Right lobe of liver (tissue), 6 donors: ENCODE measurements at regions not wholly inside any gene's neighbourhood (a gene's known extent, or its start where the extent isn't known, plus 50 kb on each side); places are given as distances from the start of the nearest gene placed in this dataset.

Experiments
- ATAC-seq, 4 donors: fragments of 200-7000 bp; cut with Tn5 transposase; one replicate each; pipeline ENCODE4 v1.9.1; 2020; ENCODE audit warnings: mild to moderate bottlenecking in 4 of 4, moderate library complexity in 4 of 4
- DNase-seq, 3 donors: peaks; one replicate each; pipeline ENCODE4 v3.0.0-alpha.2; 2020
- H3K27ac ChIP-seq, 3 donors: fragments of 200-600 bp; one replicate each; pipeline ENCODE4 v1.8.0; 2022
- H3K27me3 ChIP-seq, 2 donors: fragments of 200-600 bp; one replicate each; pipeline ENCODE4 v1.8.0; 2022
- H3K36me3 ChIP-seq, 4 donors: fragments of 200-600 bp; sonication (generic) in 1 of 4; one replicate each; pipeline versions ENCODE4 v1.5.1 to v1.8.0; 2017 to 2022; ENCODE audit warnings: control low read depth in 1 of 4
- H3K4me1 ChIP-seq, 4 donors: fragments of 200-600 bp; sonication (generic) in 1 of 4; one replicate each; pipeline versions ENCODE4 v1.5.1 to v1.8.0; 2017 to 2022; ENCODE audit warnings: control low read depth in 1 of 4
- H3K4me3 ChIP-seq, 3 donors: fragments of 200-600 bp; one replicate each; pipeline ENCODE4 v1.8.0; 2022
- H3K9me3 ChIP-seq, 4 donors: fragments of 200-600 bp; sonication (generic) in 1 of 4; one replicate each; pipeline versions ENCODE4 v1.5.1 to v1.8.0; 2017 to 2022; ENCODE audit warnings: control low read depth in 1 of 4
- POLR2A ChIP-seq: fragments of 450-650 bp; IDR thresholded peaks from one replicate; pipeline ENCODE4 v1.6.1; 2017; ENCODE audit warnings: antibody characterized with exemption, mild to moderate bottlenecking
- WGBS: methylation state at CpG from one replicate; pipeline ENCODE4 v1.1.6; 2018; ENCODE audit warnings: low coverage, low lambda C conversion rate; ENCODE audit not compliant: insufficient coverage; ENCODE audit errors: missing lambda C conversion rate; 5-methylcytosine and 5-hydroxymethylcytosine counted together
- intact Hi-C, 2 donors: fragments of 100-400 bp; cut with DNase I; formaldehyde crosslinking; loops; one replicate each; pipeline versions ENCODE4 v1.11.2 to v1.14.1; 2022
- TF ChIP-seq, protein P1 (sequence below), 4 donors: fragments of 200-600 bp in 3 of 4; fragments of 450-650 bp in 1 of 4; IDR thresholded peaks; one replicate each; pipeline versions ENCODE4 v1.5.1 to v1.8.0; 2016 to 2022; ENCODE audit warnings: antibody characterized with exemption in 4 of 4, mild to moderate bottlenecking in 2 of 4
- donor health status: DM: no; HTN: yes; CAD: no.
- donor health status: DM: no; HTN: no; CAD: no.
- donor health status: DM: no; HTN: no; CAD: no.
- donor health status: DM: no; HTN: yes; CAD: no.
- donor health status: DM: no; HTN: yes; CAD: no.

GRCh38 chr5:74375271-74375670, 265.3 kb downstream of the ENC1 start:
- 58% methylated on average over 2 of the region's 2 CpGs for WGBS
- H3K9me3 ChIP-seq: no peaks in the 10 kb centered on the region
- H3K27me3 ChIP-seq: no peaks in the 10 kb centered on the region
- no peaks in the 10 kb centered on the region for H3K36me3 ChIP-seq
- TF ChIP-seq, protein P1, sequence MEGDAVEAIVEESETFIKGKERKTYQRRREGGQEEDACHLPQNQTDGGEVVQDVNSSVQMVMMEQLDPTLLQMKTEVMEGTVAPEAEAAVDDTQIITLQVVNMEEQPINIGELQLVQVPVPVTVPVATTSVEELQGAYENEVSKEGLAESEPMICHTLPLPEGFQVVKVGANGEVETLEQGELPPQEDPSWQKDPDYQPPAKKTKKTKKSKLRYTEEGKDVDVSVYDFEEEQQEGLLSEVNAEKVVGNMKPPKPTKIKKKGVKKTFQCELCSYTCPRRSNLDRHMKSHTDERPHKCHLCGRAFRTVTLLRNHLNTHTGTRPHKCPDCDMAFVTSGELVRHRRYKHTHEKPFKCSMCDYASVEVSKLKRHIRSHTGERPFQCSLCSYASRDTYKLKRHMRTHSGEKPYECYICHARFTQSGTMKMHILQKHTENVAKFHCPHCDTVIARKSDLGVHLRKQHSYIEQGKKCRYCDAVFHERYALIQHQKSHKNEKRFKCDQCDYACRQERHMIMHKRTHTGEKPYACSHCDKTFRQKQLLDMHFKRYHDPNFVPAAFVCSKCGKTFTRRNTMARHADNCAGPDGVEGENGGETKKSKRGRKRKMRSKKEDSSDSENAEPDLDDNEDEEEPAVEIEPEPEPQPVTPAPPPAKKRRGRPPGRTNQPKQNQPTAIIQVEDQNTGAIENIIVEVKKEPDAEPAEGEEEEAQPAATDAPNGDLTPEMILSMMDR (IDR thresholded peaks at IDR 0.05): no peak
- TF ChIP-seq POLR2A: no peak
- H3K4me3 ChIP-seq: no peak overlapping the region
- ATAC-seq: no peak
- intact Hi-C loops: no loop called here
- H3K27ac ChIP-seq: no peak overlapping the region
- no peak for DNase-seq
- peaks cover 0 to 1% (median 0%) of the 10 kb centered on the region in 4 donors for H3K4me1 ChIP-seq

DNA sequence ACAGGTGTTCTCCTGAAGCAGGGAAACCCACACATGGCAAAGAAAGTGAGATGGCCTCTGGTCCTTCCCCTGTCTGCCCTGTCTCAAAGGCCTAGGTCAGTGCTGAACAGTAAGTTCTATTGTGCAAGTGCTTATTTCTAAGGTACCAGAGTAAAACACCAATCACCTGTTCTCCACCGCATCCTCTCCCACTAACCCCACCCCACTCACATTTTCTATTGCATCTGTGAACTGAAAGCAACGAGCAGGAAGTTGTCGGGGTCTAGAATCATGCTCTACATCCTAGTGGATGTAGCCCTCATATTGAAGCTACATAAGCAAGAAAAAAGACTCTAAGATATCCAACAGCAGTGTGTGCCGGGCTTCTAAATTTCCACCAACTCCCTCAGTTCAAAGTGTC, 265.9 kb downstream of the ENC1 start:
- DNase-seq: no peak
- Histone ChIP-seq H3K4me3 (no peak overlapping the region), H3K27me3 (no peaks in the 10 kb centered on the region), H3K36me3 (no peaks in the 10 kb centered on the region), H3K4me1 (no peaks in the 10 kb centered on the region), H3K27ac (no peak overlapping the region), H3K9me3 (no peaks in the 10 kb centered on the region)
- 79% methylated on average over 4 of the region's 4 CpGs for WGBS
- intact Hi-C loops: no loop called here
- TF ChIP-seq, protein P1 (IDR thresholded peaks at IDR 0.05): no peak
- TF ChIP-seq POLR2A: no peak
- no peak for ATAC-seq

DNA sequence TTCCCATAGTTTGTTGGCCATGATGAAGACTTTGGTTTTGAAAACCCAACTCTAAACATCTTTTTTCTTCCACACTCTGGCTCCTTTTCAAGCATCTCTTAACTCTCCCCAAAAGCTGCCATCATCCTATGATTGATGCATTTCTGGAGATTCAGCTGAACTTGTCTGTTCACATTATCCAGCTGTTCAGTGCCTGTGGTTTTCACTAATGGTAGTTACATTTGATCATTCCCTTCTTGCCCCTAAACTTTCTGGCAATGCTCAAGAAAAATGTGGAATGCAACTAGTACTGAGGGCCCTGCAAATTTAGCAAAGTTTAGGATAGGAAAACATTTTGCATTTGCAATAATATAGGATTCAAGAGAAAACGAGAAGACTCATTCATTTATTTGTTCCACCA, 267.5 kb downstream of the ENC1 start:
- 50% methylated on average over 1 of the region's 1 CpG for WGBS
- Histone ChIP-seq H3K27me3 (no peaks in the 10 kb centered on the region), H3K4me3 (no peak overlapping the region), H3K9me3 (no peaks in the 10 kb centered on the region), H3K4me1 (no peaks in the 10 kb centered on the region), H3K36me3 (no peaks in the 10 kb centered on the region), H3K27ac (no peak overlapping the region)
- no peak for ATAC-seq
- TF ChIP-seq, protein P1 (IDR thresholded peaks at IDR 0.05): no peak
- TF ChIP-seq POLR2A: no peak
- intact Hi-C loops: no loop called here
- no peak for DNase-seq

DNA sequence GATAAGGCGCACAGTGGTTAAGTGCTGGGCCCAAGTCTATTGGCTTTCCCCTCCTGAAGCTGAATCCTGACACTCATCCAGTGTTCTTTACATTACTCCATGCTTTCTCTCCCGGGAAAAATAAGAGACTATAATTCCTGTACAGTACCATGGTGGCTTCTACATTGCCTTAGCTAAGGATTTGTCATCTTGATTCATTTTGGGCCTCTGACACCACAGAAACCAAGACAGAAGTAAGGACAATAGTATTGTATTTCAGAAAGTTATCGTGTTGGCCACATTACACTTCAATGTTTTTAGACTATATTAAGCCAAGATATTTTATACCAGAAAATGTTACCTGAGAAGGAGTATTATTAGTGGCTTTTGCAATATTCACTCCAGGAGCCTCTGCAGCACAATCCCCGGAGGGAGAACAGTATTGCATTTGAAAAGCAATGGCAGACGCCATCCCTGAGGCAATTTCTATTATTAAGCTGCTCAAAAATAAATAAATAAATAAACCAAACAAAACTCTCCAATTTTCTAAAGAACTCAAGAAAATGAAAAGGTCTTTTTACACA, 267.9 kb downstream of the ENC1 start:
- no peak overlapping the region for H3K4me3 ChIP-seq
- no peaks in the 10 kb centered on the region for H3K4me1 ChIP-seq
- no peak for TF ChIP-seq POLR2A
- TF ChIP-seq, protein P1 (IDR thresholded peaks at IDR 0.05): no peak
- 70% methylated on average over 5 of the region's 5 CpGs for WGBS
- no peaks in the 10 kb centered on the region for H3K36me3 ChIP-seq
- H3K27ac ChIP-seq: no peak overlapping the region
- H3K27me3 ChIP-seq: no peaks in the 10 kb centered on the region
- intact Hi-C loops: no loop called here
- H3K9me3 ChIP-seq: no peaks in the 10 kb centered on the region
- ATAC-seq: no peak
- DNase-seq: no peak

DNA sequence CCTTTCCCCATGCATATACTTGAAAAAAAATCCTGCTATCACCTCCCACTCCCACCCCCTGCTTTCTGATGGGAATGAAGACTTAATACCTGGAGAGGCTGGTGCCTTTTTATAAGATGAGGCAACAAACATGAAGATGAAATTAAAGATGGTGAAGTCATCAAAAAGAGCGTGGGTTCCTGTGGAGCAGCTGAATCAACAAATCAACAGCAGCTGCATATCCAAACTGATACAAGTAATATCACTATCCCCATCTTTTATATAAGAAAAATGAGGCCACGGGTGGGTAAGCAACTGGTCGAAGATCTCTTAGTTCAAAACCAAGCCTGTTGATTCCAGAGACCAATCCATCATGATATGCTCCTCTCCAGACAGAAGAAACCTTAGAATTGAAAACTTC, 268.5 kb downstream of the ENC1 start:
- Histone ChIP-seq H3K4me1 (no peaks in the 10 kb centered on the region), H3K4me3 (no peak overlapping the region), H3K9me3 (no peaks in the 10 kb centered on the region), H3K27me3 (no peaks in the 10 kb centered on the region), H3K36me3 (no peaks in the 10 kb centered on the region), H3K27ac (no peak overlapping the region)
- intact Hi-C loops: no loop called here
- DNase-seq (no peak), ATAC-seq (no peak)
- TF ChIP-seq POLR2A: no peak
- TF ChIP-seq, protein P1 (IDR thresholded peaks at IDR 0.05): no peak
- 53% methylated on average over 3 of the region's 3 CpGs for WGBS
